GM21717 (cell line): ENCODE measurements at regions not wholly inside any gene's neighbourhood (a gene's known extent, or its start where the extent isn't known, plus 50 kb on each side); places are given as distances from the start of the nearest gene placed in this dataset.

Experiments used
- ATAC-seq: cut with Tn5 transposase; IDR thresholded peaks from one replicate; pipeline ENCODE4 v1.9.1; 2021; ENCODE audit warnings: mild to moderate bottlenecking, moderate library complexity; ENCODE audit not compliant: unreplicated experiment

DNA sequence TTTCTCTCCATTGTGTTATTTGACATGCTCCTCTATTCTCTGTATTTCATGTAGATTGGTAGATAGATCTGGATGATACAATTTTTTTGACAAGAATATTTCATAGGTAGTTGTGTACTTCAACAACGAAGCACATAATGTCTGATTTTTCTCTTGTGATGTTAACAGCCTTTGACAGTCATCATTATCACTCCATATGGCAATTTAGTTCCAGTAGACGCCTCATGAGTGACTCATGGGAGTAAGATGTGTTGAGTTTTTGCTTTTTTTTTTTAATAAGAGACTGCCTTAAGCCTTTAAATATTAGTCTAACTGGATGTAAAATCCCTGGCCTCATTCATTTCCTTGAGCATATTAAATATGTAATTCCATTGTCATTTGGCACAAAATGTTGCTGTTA lies 123.5 kb upstream of the ZNF32 start:
- no peak for ATAC-seq

DNA sequence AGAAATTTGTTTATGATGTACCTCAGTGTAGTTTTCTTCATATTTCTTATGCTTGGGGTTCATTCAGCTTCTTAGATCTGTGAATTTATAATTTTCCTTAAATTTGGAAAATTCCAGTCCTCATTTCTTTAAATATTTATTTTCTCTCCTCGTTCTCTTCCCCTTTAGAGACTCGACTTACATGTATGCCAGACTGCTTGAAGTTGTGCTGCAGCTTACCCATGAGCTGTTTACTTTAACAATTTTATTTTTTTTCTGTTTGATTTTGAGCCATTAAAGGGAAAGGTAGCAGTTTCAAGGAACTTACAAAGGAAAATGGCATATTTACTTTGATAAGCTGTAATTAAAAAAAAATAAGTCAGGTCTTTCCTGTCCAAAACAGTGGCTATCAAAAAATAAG lies 123.0 kb upstream of the ZNF32 start:
- no peak for ATAC-seq

GRCh38 chr10:43765516-43765915 lies 116.8 kb upstream of the ZNF32 start:
- ATAC-seq, result no peak

GRCh38 chr10:43763846-43764245 lies 115.2 kb upstream of the ZNF32 start:
- no peak for ATAC-seq

DNA sequence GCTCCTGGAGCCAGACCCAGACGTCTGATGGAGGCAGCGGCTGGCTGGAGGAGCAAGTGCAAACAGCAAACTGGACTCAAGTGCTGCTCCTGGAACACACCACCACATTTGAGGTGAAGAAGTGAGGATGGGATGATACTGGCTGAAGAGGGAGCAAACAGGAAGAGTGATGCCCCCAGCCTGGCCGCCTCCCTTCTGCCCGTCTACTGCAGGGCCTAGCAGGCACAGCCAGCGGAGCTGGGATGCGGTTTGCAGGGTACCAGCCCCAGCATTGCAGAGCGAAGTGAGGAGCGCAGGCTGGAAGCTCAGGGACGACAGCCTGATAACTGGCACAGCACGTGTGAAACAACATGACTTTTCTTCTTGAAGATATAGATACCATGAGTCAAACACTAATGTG lies 111.8 kb upstream of the ZNF32 start:
- no peak for ATAC-seq

- no peak for ATAC-seq
These were observed 110.5 kb upstream of the ZNF32 start for GRCh38 chr10:43759216-43759615.

- ATAC-seq, result no peak
These were observed 107.7 kb upstream of the ZNF32 start for GRCh38 chr10:43756341-43756740.

DNA sequence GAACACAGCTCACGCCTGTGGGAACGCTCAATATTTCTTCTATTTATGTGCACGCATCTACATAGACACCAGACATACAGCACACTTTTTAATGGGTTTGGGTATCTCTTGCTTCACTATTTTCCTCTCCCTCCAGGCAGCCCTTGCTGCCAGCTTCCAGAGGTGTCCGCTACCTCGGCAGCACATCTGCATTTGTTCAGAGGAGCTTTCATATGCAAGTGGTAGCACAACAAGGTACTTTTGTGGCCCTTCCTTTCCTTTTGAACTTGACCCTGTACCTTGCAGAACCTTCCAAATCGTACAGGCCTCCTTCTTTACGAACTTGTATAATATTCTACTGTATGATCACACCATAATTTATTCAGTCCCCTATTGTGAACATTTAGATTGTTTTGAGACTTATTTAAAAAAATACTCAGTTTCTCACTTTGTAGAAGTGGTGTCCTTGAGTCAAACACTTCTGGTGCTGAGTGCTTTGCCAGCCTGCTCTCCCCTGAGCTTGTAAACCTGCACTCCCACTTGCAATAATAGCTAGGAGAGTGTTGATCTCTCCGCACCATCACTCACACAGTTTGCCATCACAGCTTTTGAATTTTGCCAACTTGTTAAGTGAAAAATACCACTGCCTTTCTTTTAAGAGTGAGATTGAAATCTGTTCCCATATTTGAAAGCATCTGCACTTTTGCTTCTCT lies 106.0 kb upstream of the ZNF32 start:
- ATAC-seq, result no peak

GRCh38 chr10:43753397-43754061 lies 104.8 kb upstream of the ZNF32 start:
- no peak for ATAC-seq

DNA sequence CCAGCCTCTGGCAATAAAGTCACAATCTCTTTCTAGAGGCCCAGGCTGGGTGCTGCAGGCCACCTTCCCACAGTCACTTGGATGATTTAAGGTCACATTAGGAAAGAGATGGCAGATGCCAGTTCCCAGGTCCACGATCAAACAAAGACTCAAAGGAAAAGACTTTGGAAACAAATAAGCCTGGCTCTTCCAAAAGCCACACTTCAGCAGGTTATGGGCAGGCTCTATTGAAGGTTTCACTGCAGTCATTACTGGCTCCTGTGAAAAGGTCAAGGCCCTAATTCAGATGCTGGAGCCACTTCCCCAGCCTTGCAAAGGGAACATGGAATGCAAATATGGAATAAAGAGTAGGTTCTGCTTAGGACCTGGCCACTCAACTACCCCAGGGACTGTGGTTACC lies 104.0 kb upstream of the ZNF32 start:
- no peak for ATAC-seq

DNA sequence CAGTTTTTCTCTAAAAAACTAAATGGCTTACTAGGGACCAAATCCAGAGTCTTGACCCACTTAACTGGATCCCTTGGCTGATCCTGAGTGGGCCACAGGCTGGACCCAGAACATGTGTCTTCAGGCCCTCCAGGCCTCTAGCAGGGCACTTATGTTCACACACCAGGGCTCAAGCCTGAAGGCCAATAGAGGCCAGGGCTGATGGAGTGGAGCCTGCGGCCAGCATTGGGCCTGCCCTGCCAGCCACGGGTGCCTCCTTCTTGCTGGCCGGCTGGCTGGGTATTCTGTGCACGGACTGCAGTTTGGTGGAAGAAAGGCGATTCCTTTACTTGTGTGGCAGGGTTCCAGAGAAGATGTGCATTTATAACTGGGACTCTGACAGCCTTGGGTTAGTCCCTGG lies 103.0 kb upstream of the ZNF32 start:
- no peak for ATAC-seq

GRCh38 chr10:43749940-43750552 lies 101.4 kb upstream of the ZNF32 start:
- ATAC-seq, result no peak

GRCh38 chr10:43749145-43749576 lies 100.5 kb upstream of the ZNF32 start:
- no peak for ATAC-seq

DNA sequence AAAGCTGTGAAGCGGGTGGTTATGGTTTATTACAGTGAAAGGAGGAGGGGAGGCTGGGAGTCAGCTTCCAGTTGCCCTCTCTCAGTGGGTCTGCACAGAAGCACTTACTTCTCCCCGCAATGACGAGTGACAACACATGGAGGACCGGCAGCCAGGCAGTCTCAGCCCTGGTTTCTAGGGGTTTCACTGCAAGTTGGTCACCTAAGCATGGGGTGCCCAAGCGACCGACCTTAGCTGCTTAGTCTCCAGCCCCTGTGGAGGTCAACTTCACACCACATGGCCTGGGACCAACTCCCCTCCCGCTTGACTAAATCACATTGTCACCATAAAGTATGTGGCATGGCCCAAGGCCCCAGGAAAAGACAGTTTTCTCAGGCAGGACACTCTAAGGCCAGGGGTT lies 99.9 kb upstream of the ZNF32 start:
- ATAC-seq, result no peak

DNA sequence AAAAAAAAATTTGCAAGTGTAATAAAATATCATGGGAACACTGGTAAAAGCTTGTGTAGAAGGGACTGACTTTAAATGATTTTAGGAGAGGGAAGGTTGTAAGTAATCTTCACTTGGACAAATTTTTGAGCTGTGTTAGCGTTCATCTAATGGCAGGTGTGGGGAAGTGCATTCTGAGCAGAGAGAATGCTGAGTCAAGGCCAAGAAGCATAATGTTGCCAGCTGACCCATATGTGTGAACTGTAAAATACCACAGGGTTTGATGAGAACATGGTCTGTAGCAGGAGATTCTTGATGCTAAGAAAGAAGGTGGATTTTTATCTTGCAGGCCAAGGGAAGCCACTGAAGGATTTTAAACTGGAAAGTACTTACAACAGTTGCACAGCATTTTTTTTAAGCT lies 98.2 kb upstream of the ZNF32 start:
- no peak for ATAC-seq

- ATAC-seq, result no peak
These were observed 90.5 kb upstream of the ZNF32 start for GRCh38 chr10:43739161-43739560.

DNA sequence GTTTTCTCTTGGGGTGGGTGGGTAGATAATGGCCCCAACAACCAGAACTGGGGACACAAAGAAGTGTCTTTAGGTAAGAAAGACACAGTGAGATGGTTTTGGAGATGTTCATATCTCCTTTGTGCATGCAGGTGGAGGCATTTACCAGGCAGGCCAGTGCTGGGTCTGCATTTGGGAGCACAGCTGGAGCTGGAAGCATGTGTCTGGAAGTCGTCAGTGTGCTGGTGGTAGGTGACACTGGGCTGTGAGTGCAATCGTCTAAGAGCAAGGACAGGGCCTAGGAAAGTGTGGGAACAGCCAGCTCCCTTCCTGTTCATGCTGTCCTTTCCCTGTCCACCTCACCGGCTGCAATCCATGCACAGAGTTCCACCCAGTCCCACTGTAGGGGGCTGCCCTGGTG lies 88.3 kb upstream of the ZNF32 start:
- no peak for ATAC-seq

DNA sequence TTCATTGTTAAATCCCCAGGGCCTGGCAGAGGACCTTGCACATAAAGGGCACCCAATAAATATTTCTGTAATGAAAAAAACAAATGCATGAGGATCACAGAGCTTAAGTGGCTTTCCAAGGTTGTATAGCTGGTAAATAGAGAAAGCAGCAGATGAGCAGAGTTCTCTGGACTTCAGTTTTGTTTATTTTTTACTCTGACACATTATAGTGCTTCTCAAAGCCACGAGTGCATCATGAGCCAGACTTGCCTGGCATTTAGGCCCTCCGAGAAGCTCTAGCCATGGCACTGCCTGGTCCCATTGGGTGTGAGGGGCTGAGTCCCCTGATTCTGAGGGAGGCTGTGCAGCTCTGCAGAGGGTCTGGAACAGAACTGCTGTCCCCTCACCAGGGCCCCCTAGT lies 87.2 kb upstream of the ZNF32 start:
- ATAC-seq, result no peak

DNA sequence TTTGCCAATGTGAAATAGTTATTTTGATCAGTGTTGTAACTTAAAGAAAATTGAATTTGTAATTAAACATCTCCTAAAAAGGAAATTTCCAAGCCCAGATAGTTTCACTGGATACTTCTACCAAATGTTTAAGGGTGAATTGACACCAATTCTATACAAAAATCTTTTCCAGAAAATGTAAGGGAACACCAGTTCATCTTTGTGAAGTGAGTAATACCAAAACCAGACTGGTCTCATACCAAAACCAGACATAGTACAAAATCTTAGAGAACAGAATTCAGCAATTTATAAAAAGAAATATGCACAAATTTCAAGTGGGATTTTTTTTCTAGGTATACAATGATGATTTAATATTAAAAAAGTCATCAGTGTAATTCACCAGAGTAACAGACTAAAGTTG lies 86.0 kb upstream of the ZNF32 start:
- ATAC-seq, result no peak

GRCh38 chr10:43731486-43731885 lies 82.8 kb upstream of the ZNF32 start:
- no peak for ATAC-seq

DNA sequence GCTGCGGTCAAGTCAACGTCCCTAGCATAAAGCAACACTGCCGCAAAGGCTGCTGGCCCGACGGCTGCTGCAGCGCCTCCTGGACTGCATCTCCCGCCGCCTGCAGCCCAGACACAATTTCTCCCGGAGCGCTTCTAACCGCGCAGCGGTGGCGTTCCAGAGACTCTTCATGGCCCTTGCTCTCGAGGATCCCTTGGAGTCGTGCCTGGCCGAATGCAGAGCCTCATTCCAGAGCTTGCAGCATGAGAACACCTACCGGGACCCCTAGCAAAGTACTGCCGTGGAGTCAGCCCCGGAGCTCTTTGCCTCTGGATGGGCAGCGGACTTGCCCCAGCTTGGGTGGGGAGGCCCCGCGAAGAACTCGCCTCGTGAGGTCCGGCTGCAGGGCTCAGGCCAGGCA lies 79.7 kb upstream of the ZNF32 start:
- no peak for ATAC-seq

DNA sequence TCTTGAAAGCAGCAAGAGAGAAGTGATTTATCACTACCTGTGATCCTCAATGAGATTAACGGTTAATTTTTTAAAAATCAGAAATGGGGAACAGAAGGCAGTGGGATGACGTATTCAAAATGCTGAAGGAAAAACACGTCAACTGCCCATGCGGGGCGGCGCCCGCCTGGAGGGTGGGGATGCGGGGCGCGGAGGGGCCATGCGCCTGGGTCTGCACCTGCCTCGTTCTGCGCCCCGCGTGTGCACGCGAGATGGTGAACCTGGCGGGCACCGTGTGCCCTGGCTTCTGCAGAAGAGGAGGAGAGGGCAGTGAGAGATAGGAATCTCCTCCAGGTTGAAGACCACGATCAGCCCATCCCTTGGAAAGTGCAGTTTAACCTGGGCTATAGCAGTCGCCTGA lies 79.3 kb upstream of the ZNF32 start:
- ATAC-seq, result no peak
